ENCODE measurements at regions not wholly inside any gene's neighbourhood (a gene's known extent, or its start where the extent isn't known, plus 50 kb on each side); places are given as distances from the start of the nearest gene placed in this dataset.
A peak's percentile ranks its signal among the peaks of the same experiment; 100 is the strongest.
"Not testable (repeated sequence)": the region's sequence is repeated elsewhere in the genome, so short reads cannot be mapped to it uniquely, and the experiment has no call there.

- DNase-seq = no peak
Observed at GRCh38 chr2:154963511-154963910, 265.0 kb downstream of the KCNJ3 start.

DNA sequence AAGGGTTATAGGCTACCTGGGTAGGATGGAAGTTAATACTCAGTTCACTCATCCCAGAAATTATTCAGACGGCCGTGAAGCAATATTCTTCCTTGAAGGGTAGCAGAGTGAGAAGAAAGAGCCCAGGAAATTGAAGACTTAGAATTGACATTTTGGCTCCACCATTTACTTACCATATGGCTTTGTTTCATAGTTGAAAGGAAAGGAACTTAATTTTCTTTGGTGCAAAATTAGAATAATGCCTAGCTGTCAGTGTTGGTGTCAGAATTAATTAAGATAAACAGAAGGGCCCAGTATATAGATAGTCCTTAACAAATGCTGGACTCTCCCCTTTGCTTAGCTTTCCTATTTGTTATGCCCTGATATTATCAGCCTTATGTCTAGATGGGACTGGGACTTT is 263.2 kb downstream of the KCNJ3 start:
- no peak for DNase-seq

GRCh38 chr2:154960802-154961583 is 262.5 kb downstream of the KCNJ3 start:
- no peak for DNase-seq

DNA sequence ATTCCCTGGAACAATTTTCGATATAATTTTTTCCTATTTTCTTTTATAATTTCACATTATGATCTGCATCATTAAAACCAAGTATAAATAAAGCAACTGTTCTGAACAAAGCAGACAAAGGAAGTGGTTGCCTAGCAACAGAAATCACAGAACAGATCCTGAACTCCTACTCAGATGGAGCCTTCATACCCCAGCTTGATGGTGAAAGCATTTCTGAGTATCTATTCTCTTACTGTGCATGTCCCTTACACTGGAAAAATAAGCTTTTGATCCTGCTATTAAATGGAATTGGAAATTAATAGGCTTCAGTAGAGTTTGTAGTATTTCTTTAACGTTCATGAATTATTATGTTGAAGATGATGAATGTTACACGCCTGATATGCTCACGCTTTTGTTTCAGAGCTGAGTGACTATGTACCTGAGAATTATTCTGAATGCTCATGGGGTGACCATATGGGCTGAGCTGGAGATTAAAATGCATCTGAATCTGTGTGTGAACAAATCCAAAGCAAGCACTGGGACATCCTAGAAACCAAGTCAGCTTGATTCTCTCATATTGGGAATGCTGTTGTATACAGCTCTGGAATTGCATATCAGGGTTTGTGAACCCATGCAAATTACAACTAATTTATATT is 254.0 kb downstream of the KCNJ3 start:
- DNase-seq = no peak

DNA sequence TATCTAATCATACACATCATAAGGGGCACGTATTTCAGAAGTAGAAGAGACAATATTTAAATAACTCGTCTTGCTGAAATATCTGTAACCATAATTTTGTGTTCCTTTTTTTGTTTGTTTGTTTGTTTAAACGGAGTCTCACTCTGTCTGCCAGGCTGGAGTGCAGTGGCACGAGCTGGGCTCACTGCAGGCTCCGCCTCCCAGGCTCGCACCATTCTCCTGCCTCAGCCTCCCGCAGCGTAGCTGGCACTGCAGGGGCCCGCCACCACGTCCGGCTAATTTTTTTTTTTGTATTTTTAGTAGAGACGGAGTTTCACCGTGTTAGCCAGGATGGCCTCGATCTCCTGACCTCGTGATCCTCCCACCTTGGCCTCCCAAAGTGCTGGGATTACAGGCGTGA is 248.9 kb downstream of the KCNJ3 start:
- DNase-seq = not testable (repeated sequence)

- no peak for DNase-seq
Observed at GRCh38 chr2:154945984-154946383, 247.5 kb downstream of the KCNJ3 start.

- no peak for DNase-seq
Observed at GRCh38 chr2:154941379-154941778, 242.9 kb downstream of the KCNJ3 start.

GRCh38 chr2:154934213-154934612 is 235.7 kb downstream of the KCNJ3 start:
- no peak for DNase-seq

GRCh38 chr2:154924531-154924930 is 226.0 kb downstream of the KCNJ3 start:
- no peak for DNase-seq

- DNase-seq = no peak
Observed at GRCh38 chr2:154914561-154914960, 216.1 kb downstream of the KCNJ3 start.

- peak; percentile 16 for DNase-seq
Observed at GRCh38 chr2:154912215-154912614, 213.7 kb downstream of the KCNJ3 start.

DNA sequence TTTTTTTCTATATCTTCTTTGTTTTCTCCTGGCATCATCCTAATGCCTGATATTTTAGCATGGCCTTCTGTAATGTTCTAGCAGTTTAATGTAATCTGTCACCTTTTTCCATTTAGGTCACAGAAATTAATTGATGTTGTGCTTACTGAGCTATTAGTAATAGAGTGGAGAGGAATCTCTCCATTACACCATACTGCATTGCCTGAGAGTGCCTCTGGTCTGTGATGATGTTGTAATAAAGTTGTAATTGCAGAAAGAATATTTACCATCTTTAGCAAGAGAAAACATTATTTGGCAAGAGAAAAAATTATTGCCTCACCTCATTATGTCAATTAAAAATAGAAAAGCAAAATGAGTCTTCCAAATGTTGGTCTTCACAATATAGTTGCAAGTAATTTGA is 213.2 kb downstream of the KCNJ3 start:
- no peak for DNase-seq

- no peak for DNase-seq
Observed at GRCh38 chr2:154910701-154911100, 212.2 kb downstream of the KCNJ3 start.

DNA sequence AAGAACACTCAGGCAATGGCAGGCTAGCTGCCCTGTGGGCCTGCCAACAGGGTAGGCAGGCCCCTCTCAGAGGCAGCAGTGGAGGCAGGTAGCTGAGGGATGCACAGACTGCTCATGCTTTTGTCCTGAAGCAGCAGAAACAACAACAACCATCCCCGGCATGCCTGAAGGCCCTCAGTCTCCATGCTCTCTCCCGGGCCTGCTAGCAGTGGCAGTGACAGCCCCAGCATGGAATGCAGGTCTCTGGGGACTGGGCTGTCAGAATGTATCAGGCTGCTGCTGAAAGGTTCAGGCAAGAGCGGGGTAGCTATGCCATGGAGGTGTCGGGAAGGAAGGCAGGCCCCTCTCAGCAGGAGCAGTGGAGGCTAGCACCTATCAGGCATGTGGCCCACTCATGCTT is 209.8 kb downstream of the KCNJ3 start:
- no peak for DNase-seq
